Endothelial cell of umbilical vein (primary cell): ENCODE measurements at regions not wholly inside any gene's neighbourhood (a gene's known extent, or its start where the extent isn't known, plus 50 kb on each side); places are given as distances from the start of the nearest gene placed in this dataset.

Experiments
- BruUV-seq: library from RNA; stranded (reverse); fragments of 400-500 nt; replicated peaks from 2 replicates; lab custom pipeline; 2021; lab: Mats Ljungman, UMichigan
- CTCF ChIA-PET: fragments of 300-600, 350-600 bp; sonication (Branson Sonifier 250); formaldehyde crosslinking; loops from one replicate; lab custom pipeline; 2021; ENCODE audit warnings: antibody characterized with exemption, inconsistent platforms; lab: Charles Lee
- POLR2A ChIA-PET: fragments of 300-600, 350-600 bp; sonication (Branson Sonifier 250); formaldehyde crosslinking; loops from one replicate; lab custom pipeline; 2021; ENCODE audit warnings: antibody characterized with exemption, inconsistent platforms; lab: Charles Lee
- DNase-seq: peaks from one replicate; pipeline ENCODE4 v3.0.0-alpha.2; 2011; ENCODE audit warnings: low read depth, low spot score
- FAIRE-seq: peaks from 2 replicates; lab custom pipeline; 2011; peaks lifted over from hg19 to GRCh38; lab: Jason Lieb, UNC
- H2AFZ ChIP-seq: 2 replicates; pipeline ENCODE4 v1.6.0; 2012; ENCODE audit warnings: low read depth, low read length, control low read depth, inconsistent platforms
- H3K27ac ChIP-seq: 2 replicates; pipeline ENCODE4 v1.5.1; 2011; ENCODE audit warnings: low read depth, mild to moderate bottlenecking, control low read depth, low read length, moderate library complexity; ENCODE audit not compliant: insufficient read depth
- H3K27me3 ChIP-seq, 2 experiments: 2 replicates each; pipeline versions ENCODE4 v1.6.0 to v1.6.1; 2011; ENCODE audit warnings: low read length in 2 of 2, mixed read lengths in 1 of 2; ENCODE audit not compliant: control insufficient read depth in 2 of 2, insufficient read depth in 2 of 2
- H3K36me3 ChIP-seq, 2 experiments: 2 replicates in 1 of 2; 3 replicates in 1 of 2; pipeline ENCODE4 v1.5.1; 2011; ENCODE audit warnings: low read length in 2 of 2, mild to moderate bottlenecking in 1 of 2, moderate library complexity in 1 of 2; ENCODE audit not compliant: control insufficient read depth in 2 of 2, insufficient read depth in 2 of 2; ENCODE audit errors: extremely low read depth in 1 of 2
- H3K4me1 ChIP-seq: 3 replicates; pipeline ENCODE4 v1.5.1; 2011; ENCODE audit warnings: mild to moderate bottlenecking, low read length; ENCODE audit not compliant: control insufficient read depth, insufficient read depth; ENCODE audit errors: extremely low read depth
- H3K4me2 ChIP-seq: 2 replicates; pipeline ENCODE4 v1.6.1; 2011; ENCODE audit warnings: low read length, control low read depth, mixed read lengths; ENCODE audit not compliant: insufficient read depth
- H3K4me3 ChIP-seq, 3 experiments: fragments of 200-600 bp in 1 of 3; sonication (generic), shearing (Covaris generic) in 1 of 3; replicated peaks in 1 of 3; 2 replicates each; pipeline ENCODE4 v1.5.1; 2011 to 2016; ENCODE audit warnings: control low read depth in 3 of 3, low read length in 3 of 3, mild to moderate bottlenecking in 2 of 3, inconsistent platforms in 1 of 3, low read depth in 1 of 3, moderate library complexity in 1 of 3; ENCODE audit not compliant: insufficient read depth in 1 of 3
- H3K79me2 ChIP-seq: 2 replicates; pipeline ENCODE4 v1.6.0; 2012; ENCODE audit warnings: low read length, inconsistent platforms; ENCODE audit not compliant: control insufficient read depth, insufficient read depth
- H3K9ac ChIP-seq: replicated peaks from 2 replicates; pipeline ENCODE3; 2011; ENCODE audit warnings: low read length, control low read depth; ENCODE audit not compliant: insufficient read depth; ENCODE audit errors: extremely low read depth
- H3K9me1 ChIP-seq: replicated peaks from 3 replicates; pipeline ENCODE4 v1.6.0; 2011; ENCODE audit warnings: mild to moderate bottlenecking, low read length; ENCODE audit not compliant: control insufficient read depth, insufficient read depth; ENCODE audit errors: extremely low read depth
- H3K9me3 ChIP-seq: replicated peaks from 2 replicates; pipeline ENCODE4 v1.5.1; 2012; ENCODE audit warnings: low read length, inconsistent platforms; ENCODE audit not compliant: control insufficient read depth, insufficient read depth
- H4K20me1 ChIP-seq: replicated peaks from 2 replicates; pipeline ENCODE3; 2011; ENCODE audit warnings: mild to moderate bottlenecking, low read length; ENCODE audit not compliant: control insufficient read depth, insufficient read depth; ENCODE audit errors: extremely low read depth
- EZH2 ChIP-seq: IDR thresholded peaks from 2 replicates; pipeline ENCODE4 v1.6.1; 2012; ENCODE audit warnings: borderline replicate concordance, low read depth, mild to moderate bottlenecking, moderate library complexity, low read length, inconsistent platforms; ENCODE audit not compliant: severe bottlenecking
- JUN ChIP-seq: IDR thresholded peaks from 2 replicates; pipeline ENCODE4 v1.6.1; 2011; ENCODE audit warnings: borderline replicate concordance, low read depth; ENCODE audit not compliant: insufficient read length, insufficient read depth
- MAX ChIP-seq: IDR thresholded peaks from 2 replicates; pipeline ENCODE4 v1.6.1; 2011; ENCODE audit not compliant: insufficient read depth, insufficient read length
- dilution Hi-C: fragments of 300-500 bp; cut with MboI; formaldehyde crosslinking; loops from one replicate; pipeline ENCODE4 v1.15.0; 2019; ENCODE audit warnings: low sequenced_read_pairs; ENCODE audit not compliant: extremely low pct_ligation_motif_present
- intact Hi-C: fragments of 100-400 bp; cut with micrococcal nuclease; formaldehyde crosslinking; loops from one replicate; pipeline ENCODE4 v1.10.0; 2022

GRCh38 chr2:106749823-106750222 is 136.1 kb downstream of the ST6GAL2 start:
- TF ChIP-seq EZH2, result no peak
- TF ChIP-seq MAX, result no peak
- TF ChIP-seq JUN, result no peak
- DNase-seq, result no peak
- Histone ChIP-seq H3K4me2 (no peak overlapping the region), H3K9ac (no peak overlapping the region), H4K20me1 (no peaks in the 10 kb centered on the region), H2AFZ (no peak overlapping the region), H3K27me3 (no peaks in the 10 kb centered on the region), H3K79me2 (no peaks in the 10 kb centered on the region), H3K36me3 (no peaks in the 10 kb centered on the region), H3K27ac (no peak overlapping the region), H3K9me3 (peaks cover 7% of the 10 kb centered on the region), H3K9me1 (no peaks in the 10 kb centered on the region), H3K4me3 (no peak overlapping the region), H3K4me1 (no peaks in the 10 kb centered on the region)
- POLR2A ChIA-PET, result no interaction called here
- intact Hi-C loops, result loop anchor here (5.0 kb wide), 1 partner anchor 48 kb away; no protein-coding TSS in a partner anchor
- dilution Hi-C loops, result no loop called here
- BruUV-seq, result no TSS peak
- CTCF ChIA-PET, result no interaction called here
- no peak for FAIRE-seq
